HepG2 (cell line): ENCODE measurements at regions not wholly inside any gene's neighbourhood (a gene's known extent, or its start where the extent isn't known, plus 50 kb on each side); places are given as distances from the start of the nearest gene placed in this dataset.
A peak's percentile ranks its signal among the peaks of the same experiment; 100 is the strongest.

ENCODE experiments used
- EHMT2 ChIP-seq: fragments of 200-600 bp; sonication (generic); IDR thresholded peaks from 2 replicates; pipeline ENCODE4 v1.7.0; 2017; ENCODE audit warnings: antibody characterized with exemption, low read depth, low read length, borderline replicate concordance
- HIC2 ChIP-seq: sonication (generic); formaldehyde crosslinking; IDR thresholded peaks from 2 replicates; pipeline ENCODE4 v1.9.0; 2022; ENCODE audit warnings: low read depth, missing genetic modification reagents
- RERE ChIP-seq: IDR thresholded peaks from 2 replicates; pipeline ENCODE4 v1.6.1; 2016; ENCODE audit warnings: low read depth, missing genetic modification reagents, missing compliant biosample characterization
- ZBTB2 ChIP-seq: sonication (generic); formaldehyde crosslinking; IDR thresholded peaks from 2 replicates; pipeline ENCODE4 v1.8.0; 2022; ENCODE audit warnings: low read depth, missing genetic modification reagents
- ZBTB49 ChIP-seq: sonication (generic); formaldehyde crosslinking; IDR thresholded peaks from 2 replicates; pipeline ENCODE4 v1.4.0; 2020; ENCODE audit warnings: missing genetic modification reagents, borderline replicate concordance
- ZNF224 ChIP-seq: sonication (generic); formaldehyde crosslinking; IDR thresholded peaks from 2 replicates; pipeline ENCODE4 v1.5.0; 2020; ENCODE audit warnings: mild to moderate bottlenecking, missing genetic modification reagents
- ZNF24 ChIP-seq: fragments of 450-650 bp; IDR thresholded peaks from 2 replicates; pipeline ENCODE4 v1.6.1; 2017; ENCODE audit warnings: antibody characterized with exemption, mild to moderate bottlenecking
- ZNF501 ChIP-seq: sonication (generic); formaldehyde crosslinking; IDR thresholded peaks from 2 replicates; pipeline ENCODE4 v1.5.1; 2020; ENCODE audit warnings: mild to moderate bottlenecking, moderate library complexity, missing genetic modification reagents
- ZNF609 ChIP-seq: sonication (generic); formaldehyde crosslinking; IDR thresholded peaks from 2 replicates; pipeline ENCODE4 v1.4.0; 2020; ENCODE audit warnings: mild to moderate bottlenecking, missing genetic modification reagents, borderline replicate concordance

GRCh38 chr6:156686995-156687788 is 90.0 kb upstream of the ARID1B start (continued):
- TF ChIP-seq RERE (CRISPR knock-in tag): no peak
- TF ChIP-seq ZNF24: 0 out of 2 replicates have a peak, but pooled peaks have one; percentile 50
- 0 out of 2 replicates have a peak, but pooled peaks have one; percentile 35 for TF ChIP-seq HIC2
- TF ChIP-seq ZBTB2 (CRISPR knock-in tag): peak; percentile 82
- no peak for TF ChIP-seq EHMT2
- no peak for TF ChIP-seq ZBTB49
- TF ChIP-seq ZNF224 (CRISPR knock-in tag): no peak
- no peak for TF ChIP-seq ZNF609 (CRISPR knock-in tag)
- peak; percentile 57; the same call in 1 of the 2 replicates for TF ChIP-seq ZNF501
